H1 (cell line): ENCODE measurements at regions not wholly inside any gene's neighbourhood (a gene's known extent, or its start where the extent isn't known, plus 50 kb on each side); places are given as distances from the start of the nearest gene placed in this dataset.

ENCODE experiments used
- CTCF ChIA-PET: fragments of 300-600 bp; sonication (Branson Sonifier 250); formaldehyde crosslinking; loops from one replicate; lab custom pipeline; 2021; ENCODE audit not compliant: partially characterized antibody; lab: Charles Lee
- POLR2A ChIA-PET: fragments of 300-600 bp; sonication (Branson Sonifier 250); formaldehyde crosslinking; loops from one replicate; lab custom pipeline; 2021; ENCODE audit warnings: inconsistent platforms; ENCODE audit not compliant: partially characterized antibody; lab: Charles Lee
- DNase-seq, 2 experiments: peaks; one replicate each; pipeline versions ENCODE4 v3.0.0 to v3.0.0-alpha.2; 2010 to 2022; ENCODE audit warnings: low spot score in 2 of 2, low read depth in 1 of 2, mixed read lengths in 1 of 2
- FAIRE-seq: peaks from 2 replicates; lab custom pipeline; 2011; peaks lifted over from hg19 to GRCh38; lab: Jason Lieb, UNC
- H2AFZ ChIP-seq: 2 replicates; pipeline ENCODE4 v1.8.1; 2012; ENCODE audit warnings: low read length, inconsistent platforms
- H2AK5ac ChIP-seq: 2 replicates; pipeline ENCODE4 v1.6.1; 2013; ENCODE audit warnings: low read depth, low read length
- H2BK120ac ChIP-seq: replicated peaks from 2 replicates; pipeline ENCODE3; 2013; ENCODE audit warnings: low read depth, low read length, inconsistent platforms
- H2BK12ac ChIP-seq: 2 replicates; pipeline ENCODE4 v1.6.1; 2013; ENCODE audit warnings: low read depth, low read length
- H2BK15ac ChIP-seq: 2 replicates; pipeline ENCODE4 v1.6.1; 2013; ENCODE audit warnings: low read length
- H2BK20ac ChIP-seq: 2 replicates; pipeline ENCODE4 v1.6.1; 2013; ENCODE audit warnings: low read length
- H2BK5ac ChIP-seq: 2 replicates; pipeline ENCODE4 v1.6.1; 2013; ENCODE audit warnings: low read depth, low read length
- H3K14ac ChIP-seq: 2 replicates; pipeline ENCODE4 v1.6.1; 2013; ENCODE audit warnings: inconsistent platforms; ENCODE audit not compliant: insufficient read length
- H3K18ac ChIP-seq: 2 replicates; pipeline ENCODE4 v1.6.1; 2013; ENCODE audit warnings: low read length; ENCODE audit errors: extremely low read depth
- H3K23ac ChIP-seq: 2 replicates; pipeline ENCODE4 v1.6.1; 2013; ENCODE audit warnings: inconsistent platforms; ENCODE audit not compliant: insufficient read length
- H3K23me2 ChIP-seq: 2 replicates; pipeline ENCODE4 v1.6.1; 2013; ENCODE audit warnings: low read depth, low read length
- H3K27ac ChIP-seq: 2 replicates; pipeline ENCODE4 v1.6.1; 2011; ENCODE audit warnings: low read depth, low read length, inconsistent platforms
- H3K27me3 ChIP-seq, 4 experiments: replicated peaks in 1 of 4; 1 replicate in 1 of 4; 2 replicates in 3 of 4; pipeline versions ENCODE4 v1.6.1 to v1.8.1; 2011 to 2013; ENCODE audit warnings: low read length in 3 of 4, mild to moderate bottlenecking in 3 of 4, inconsistent platforms in 2 of 4, mixed read lengths in 2 of 4, moderate library complexity in 1 of 4; ENCODE audit not compliant: control insufficient read depth in 3 of 4, insufficient read depth in 3 of 4; ENCODE audit errors: extremely low read depth in 1 of 4
- H3K36me3 ChIP-seq, 4 experiments: 2 replicates each; pipeline versions ENCODE4 v1.6.1 to v1.8.1; 2011 to 2013; ENCODE audit warnings: mild to moderate bottlenecking in 4 of 4, low read length in 3 of 4, moderate library complexity in 2 of 4, control low read depth in 1 of 4, inconsistent platforms in 1 of 4; ENCODE audit not compliant: insufficient read depth in 4 of 4, control insufficient read depth in 2 of 4
- H3K4ac ChIP-seq: replicated peaks from 2 replicates; pipeline ENCODE3; 2013; ENCODE audit warnings: low read length, low read depth, mixed read lengths, inconsistent platforms; ENCODE audit not compliant: insufficient read length
- H3K4me1 ChIP-seq, 4 experiments: replicated peaks in 1 of 4; 1 replicate in 1 of 4; 2 replicates in 3 of 4; pipeline versions ENCODE4 v1.6.1 to v1.8.1; 2011 to 2013; ENCODE audit warnings: low read length in 3 of 4, inconsistent platforms in 2 of 4, mixed read lengths in 1 of 4; ENCODE audit not compliant: insufficient read depth in 4 of 4, control insufficient read depth in 3 of 4
- H3K4me2 ChIP-seq, 2 experiments: 2 replicates each; pipeline versions ENCODE4 v1.6.1 to v1.8.1; 2011 to 2013; ENCODE audit warnings: low read depth in 2 of 2, low read length in 2 of 2, control low read depth in 1 of 2, inconsistent platforms in 1 of 2, mild to moderate bottlenecking in 1 of 2; ENCODE audit not compliant: insufficient read depth in 1 of 2
- H3K4me3 ChIP-seq, 4 experiments: fragments of 200-600, 300-600 bp in 1 of 4; sonication (generic), shearing (Covaris generic), sonication (Bioruptor Twin) in 1 of 4; 2 replicates each; pipeline versions ENCODE4 v1.5.1 to v1.8.1; 2011 to 2016; ENCODE audit warnings: low read length in 4 of 4, low read depth in 3 of 4, control low read depth in 2 of 4, inconsistent platforms in 2 of 4, mild to moderate bottlenecking in 2 of 4, mixed read lengths in 1 of 4, moderate library complexity in 1 of 4; ENCODE audit not compliant: insufficient read depth in 2 of 4; ENCODE audit errors: extremely low read depth in 1 of 4
- H3K56ac ChIP-seq: replicated peaks from 2 replicates; pipeline ENCODE3; 2013; ENCODE audit warnings: low read depth, mild to moderate bottlenecking, mixed read lengths, low read length, inconsistent platforms; ENCODE audit not compliant: insufficient read length
- H3K79me1 ChIP-seq: 2 replicates; pipeline ENCODE4 v1.6.1; 2013; ENCODE audit warnings: low read depth, low read length, control low read depth
- H3K79me2 ChIP-seq, 2 experiments: 2 replicates each; pipeline versions ENCODE4 v1.6.1 to v1.8.1; 2012 to 2013; ENCODE audit warnings: low read length in 2 of 2, mild to moderate bottlenecking in 2 of 2, inconsistent platforms in 1 of 2; ENCODE audit not compliant: insufficient read depth in 2 of 2, control insufficient read depth in 1 of 2
- H3K9ac ChIP-seq, 4 experiments: replicated peaks in 1 of 4; 1 replicate in 1 of 4; 2 replicates in 3 of 4; pipeline versions ENCODE4 v1.6.1 to v1.8.1; 2011 to 2013; ENCODE audit warnings: low read depth in 3 of 4, low read length in 3 of 4, control low read depth in 2 of 4, mild to moderate bottlenecking in 2 of 4, moderate library complexity in 2 of 4, inconsistent platforms in 1 of 4; ENCODE audit errors: extremely low read depth in 1 of 4
- H3K9me3 ChIP-seq, 2 experiments: 2 replicates each; pipeline versions ENCODE4 v1.6.1 to v1.8.1; 2012 to 2013; ENCODE audit warnings: mild to moderate bottlenecking in 2 of 2, moderate library complexity in 2 of 2, control low read depth in 1 of 2, inconsistent platforms in 1 of 2, low read depth in 1 of 2, low read length in 1 of 2, mixed read lengths in 1 of 2; ENCODE audit not compliant: insufficient read depth in 2 of 2
- H4K20me1 ChIP-seq, 2 experiments: replicated peaks in 1 of 2; 2 replicates each; pipeline versions ENCODE3 to v1.8.1; 2011 to 2013; ENCODE audit warnings: inconsistent platforms in 2 of 2, low read length in 2 of 2, mild to moderate bottlenecking in 1 of 2; ENCODE audit not compliant: insufficient read depth in 2 of 2, control insufficient read depth in 1 of 2
- H4K5ac ChIP-seq: 2 replicates; pipeline ENCODE4 v1.6.1; 2013; ENCODE audit warnings: low read length, low read depth, mixed read lengths, inconsistent platforms; ENCODE audit not compliant: insufficient read length
- H4K8ac ChIP-seq: 2 replicates; pipeline ENCODE4 v1.8.0; 2013; ENCODE audit warnings: mild to moderate bottlenecking, moderate library complexity, low read length, inconsistent platforms; ENCODE audit not compliant: insufficient read depth; ENCODE audit errors: extremely low read depth
- H4K91ac ChIP-seq: replicated peaks from 2 replicates; pipeline ENCODE3; 2013; ENCODE audit warnings: low read length, mixed read lengths, inconsistent platforms; ENCODE audit not compliant: insufficient read length
- BRCA1 ChIP-seq: IDR thresholded peaks from 2 replicates; pipeline ENCODE4 v1.6.1; 2012; ENCODE audit warnings: low read depth, low read length, improper control_type of control experiment
- CTBP2 ChIP-seq: IDR thresholded peaks from 2 replicates; pipeline ENCODE4 v1.7.0; 2011; ENCODE audit warnings: borderline replicate concordance, mild to moderate bottlenecking, moderate library complexity, mixed read lengths, low read length; ENCODE audit not compliant: insufficient read depth, insufficient read length
- EGR1 ChIP-seq: IDR thresholded peaks from 2 replicates; pipeline ENCODE4 v1.6.1; 2011; ENCODE audit warnings: low read depth, low read length, borderline replicate concordance
- GABPA ChIP-seq: IDR thresholded peaks from 2 replicates; pipeline ENCODE4 v1.6.1; 2011; ENCODE audit warnings: mild to moderate bottlenecking, low read length, moderate library complexity, borderline replicate concordance; ENCODE audit not compliant: insufficient read depth
- GTF2F1 ChIP-seq: IDR thresholded peaks from 2 replicates; pipeline ENCODE4 v1.6.1; 2012; ENCODE audit warnings: low read depth, low read length, improper control_type of control experiment, borderline replicate concordance
- HDAC6 ChIP-seq: IDR thresholded peaks from one replicate; pipeline ENCODE4 v1.7.1; 2012; ENCODE audit warnings: low read depth, mild to moderate bottlenecking, inconsistent platforms, low read length, moderate library complexity
- KDM1A ChIP-seq: fragments of 200-600, 300-600 bp; sonication (generic); IDR thresholded peaks from 2 replicates; pipeline ENCODE4 v1.7.1; 2016; ENCODE audit warnings: mild to moderate bottlenecking, low read length, borderline replicate concordance
- POU5F1 ChIP-seq: IDR thresholded peaks from 2 replicates; pipeline ENCODE4 v1.6.1; 2011; ENCODE audit warnings: low read depth, mild to moderate bottlenecking, low read length, moderate library complexity
- RXRA ChIP-seq: IDR thresholded peaks from 2 replicates; pipeline ENCODE4 v1.6.1; 2011; ENCODE audit warnings: low read depth, mild to moderate bottlenecking, low read length, moderate library complexity; ENCODE audit not compliant: insufficient read depth
- SIX5 ChIP-seq: IDR thresholded peaks from 2 replicates; pipeline ENCODE4 v1.6.1; 2011; ENCODE audit warnings: mild to moderate bottlenecking, low read depth, low read length
- TEAD4 ChIP-seq: IDR thresholded peaks from 2 replicates; pipeline ENCODE4 v1.6.1; 2012; ENCODE audit warnings: low read depth, low read length, inconsistent platforms, mixed read lengths
- YY1 ChIP-seq: IDR thresholded peaks from 2 replicates; pipeline ENCODE4 v1.6.1; 2011; ENCODE audit warnings: low read depth, mild to moderate bottlenecking, low read length
- WGBS, 2 experiments: shearing (Covaris generic) in 1 of 2; methylation state at CpG; one replicate each; pipeline versions ENCODE4 v1.1.6 to v1.1.7; 2013 to 2015; ENCODE audit warnings: low lambda C conversion rate in 2 of 2, mixed read lengths in 2 of 2, inconsistent platforms in 1 of 2, low coverage in 1 of 2, missing lambda C conversion rate in 1 of 2; ENCODE audit not compliant: insufficient replicate concordance in 2 of 2, insufficient coverage in 1 of 2, insufficient read length in 1 of 2; ENCODE audit errors: extremely low coverage in 1 of 2, missing lambda C conversion rate in 1 of 2; 5-methylcytosine and 5-hydroxymethylcytosine counted together
- TF ChIP-seq, protein P1 (sequence below), 3 experiments: IDR thresholded peaks; 1 replicate in 2 of 3; 2 replicates in 1 of 3; pipeline versions ENCODE4 v1.5.1 to v1.6.1; 2011; ENCODE audit warnings: low read length in 3 of 3, mild to moderate bottlenecking in 3 of 3, inconsistent platforms in 2 of 3, low read depth in 1 of 3, moderate library complexity in 1 of 3; ENCODE audit not compliant: insufficient read depth in 1 of 3; ENCODE audit errors: control extremely low read depth in 1 of 3

- Histone ChIP-seq H3K14ac (no peak overlapping the region), H2AFZ (0 out of 2 replicates have a peak overlapping the region, but pooled peaks have one; percentile 40), H2BK12ac (no peak overlapping the region), H3K23me2 (no peaks in the 10 kb centered on the region), H2BK15ac (no peak overlapping the region), H3K4me3 (no peak overlapping the region), H3K4ac (no peak overlapping the region), H4K91ac (no peak overlapping the region), H3K27me3 (no peaks in the 10 kb centered on the region), H4K20me1 (no peaks in the 10 kb centered on the region), H2AK5ac (no peak overlapping the region), H3K9me3 (no peaks in the 10 kb centered on the region), H4K8ac (no peak overlapping the region), H3K27ac (no peak overlapping the region), H4K5ac (no peak overlapping the region), H3K4me2 (no peak overlapping the region), H2BK120ac (no peak overlapping the region), H3K79me1 (no peaks in the 10 kb centered on the region), H3K9ac (no peak overlapping the region), H2BK20ac (no peak overlapping the region), H3K4me1 (no peaks in the 10 kb centered on the region), H3K36me3 (no peaks in the 10 kb centered on the region), H3K18ac (no peak overlapping the region), H3K56ac (no peak overlapping the region), H2BK5ac (no peak overlapping the region), H3K23ac (no peak overlapping the region), H3K79me2 (no peaks in the 10 kb centered on the region)
- WGBS, 2 experiments: 86% methylated on average over 7 of the region's 7 CpGs; no CpG with 5 or more reads in 1 of the 2 experiments
- FAIRE-seq (no peak), DNase-seq (no peak)
- POLR2A ChIA-PET: no interaction called here
- CTCF ChIA-PET: interaction anchor here (0.5 to 1.7 kb wide), 4 partner anchors 9 to 415 kb away, joined by 4 to 6 read pairs (median 4); no protein-coding TSS in a partner anchor
- TF ChIP-seq KDM1A (no peak), YY1 (no peak), SIX5 (no peak), BRCA1 (no peak), RXRA (no peak), POU5F1 (no peak), TEAD4 (no peak), GTF2F1 (no peak), GABPA (no peak), HDAC6 (no peak), EGR1 (no peak), CTBP2 (no peak)
- TF ChIP-seq, protein P1, sequence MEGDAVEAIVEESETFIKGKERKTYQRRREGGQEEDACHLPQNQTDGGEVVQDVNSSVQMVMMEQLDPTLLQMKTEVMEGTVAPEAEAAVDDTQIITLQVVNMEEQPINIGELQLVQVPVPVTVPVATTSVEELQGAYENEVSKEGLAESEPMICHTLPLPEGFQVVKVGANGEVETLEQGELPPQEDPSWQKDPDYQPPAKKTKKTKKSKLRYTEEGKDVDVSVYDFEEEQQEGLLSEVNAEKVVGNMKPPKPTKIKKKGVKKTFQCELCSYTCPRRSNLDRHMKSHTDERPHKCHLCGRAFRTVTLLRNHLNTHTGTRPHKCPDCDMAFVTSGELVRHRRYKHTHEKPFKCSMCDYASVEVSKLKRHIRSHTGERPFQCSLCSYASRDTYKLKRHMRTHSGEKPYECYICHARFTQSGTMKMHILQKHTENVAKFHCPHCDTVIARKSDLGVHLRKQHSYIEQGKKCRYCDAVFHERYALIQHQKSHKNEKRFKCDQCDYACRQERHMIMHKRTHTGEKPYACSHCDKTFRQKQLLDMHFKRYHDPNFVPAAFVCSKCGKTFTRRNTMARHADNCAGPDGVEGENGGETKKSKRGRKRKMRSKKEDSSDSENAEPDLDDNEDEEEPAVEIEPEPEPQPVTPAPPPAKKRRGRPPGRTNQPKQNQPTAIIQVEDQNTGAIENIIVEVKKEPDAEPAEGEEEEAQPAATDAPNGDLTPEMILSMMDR (IDR thresholded peaks at IDR 0.05; ENCODE audit: control extremely low read depth in 1 of 3, insufficient read depth in 1 of 3, low read depth in 1 of 3, low read length in 3 of 3): no peak
These were observed 167.6 kb downstream of the ZNF365 start for GRCh38 chr10:62541811-62542210.
